AG04450 (cell line): ENCODE measurements at regions not wholly inside any gene's neighbourhood (a gene's known extent, or its start where the extent isn't known, plus 50 kb on each side); places are given as distances from the start of the nearest gene placed in this dataset.
A peak's percentile ranks its signal among the peaks of the same experiment; 100 is the strongest.

ENCODE experiments used
- CTCF ChIA-PET: fragments of 300-600, 350-600 bp; formaldehyde crosslinking; extraction: SDS; loops from one replicate; lab custom pipeline; 2022; ENCODE audit warnings: antibody characterized with exemption, inconsistent platforms; lab: Charles Lee
- POLR2A ChIA-PET: fragments of 350-600 bp; formaldehyde crosslinking; extraction: SDS; loops from one replicate; lab custom pipeline; 2021; ENCODE audit warnings: antibody characterized with exemption, inconsistent platforms; lab: Yijun Ruan, JAX
- DNase-seq: peaks from one replicate; pipeline ENCODE4 v3.0.0-alpha.2; 2011; ENCODE audit warnings: low read depth, low spot score
- H3K27ac ChIP-seq: one replicate; pipeline ENCODE4 v1.5.1; 2012; ENCODE audit warnings: low read depth, low read length, control low read depth
- H3K27me3 ChIP-seq: one replicate; pipeline ENCODE4 v1.6.0; 2012; ENCODE audit warnings: low read length; ENCODE audit not compliant: control insufficient read depth, insufficient read depth
- H3K4me3 ChIP-seq: 2 replicates; pipeline ENCODE4 v1.5.1; 2011; ENCODE audit warnings: mild to moderate bottlenecking, low read depth, low read length, control low read depth
- H3K9me3 ChIP-seq: 2 replicates; pipeline ENCODE4 v1.5.1; 2012; ENCODE audit warnings: low read length; ENCODE audit not compliant: control insufficient read depth, insufficient read depth
- TF ChIP-seq, protein P1 (sequence below): IDR thresholded peaks from 2 replicates; pipeline ENCODE4 v1.5.1; 2011; ENCODE audit warnings: low read depth, low read length, control low read depth, inconsistent platforms

DNA sequence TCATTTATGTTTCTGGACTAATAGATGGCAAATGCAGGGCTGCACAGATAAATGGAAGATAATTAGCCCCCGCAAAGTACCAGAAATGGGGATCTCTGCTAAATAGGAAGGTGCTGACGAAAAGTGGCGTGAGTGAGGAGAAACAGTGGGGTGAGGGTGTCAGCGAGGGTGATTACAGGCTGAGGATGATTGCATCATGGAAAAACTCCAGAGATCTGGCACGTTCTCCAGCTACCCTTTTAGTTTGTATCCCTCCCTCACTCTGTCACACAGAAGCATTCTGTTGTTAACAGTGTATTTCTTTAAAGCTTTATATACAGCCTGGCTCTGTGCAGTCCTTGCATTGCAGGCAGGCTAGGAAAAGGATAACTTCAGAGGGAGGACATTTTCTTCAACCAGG, 309.6 kb upstream of the DDX53 start:
- TF ChIP-seq, protein P1, sequence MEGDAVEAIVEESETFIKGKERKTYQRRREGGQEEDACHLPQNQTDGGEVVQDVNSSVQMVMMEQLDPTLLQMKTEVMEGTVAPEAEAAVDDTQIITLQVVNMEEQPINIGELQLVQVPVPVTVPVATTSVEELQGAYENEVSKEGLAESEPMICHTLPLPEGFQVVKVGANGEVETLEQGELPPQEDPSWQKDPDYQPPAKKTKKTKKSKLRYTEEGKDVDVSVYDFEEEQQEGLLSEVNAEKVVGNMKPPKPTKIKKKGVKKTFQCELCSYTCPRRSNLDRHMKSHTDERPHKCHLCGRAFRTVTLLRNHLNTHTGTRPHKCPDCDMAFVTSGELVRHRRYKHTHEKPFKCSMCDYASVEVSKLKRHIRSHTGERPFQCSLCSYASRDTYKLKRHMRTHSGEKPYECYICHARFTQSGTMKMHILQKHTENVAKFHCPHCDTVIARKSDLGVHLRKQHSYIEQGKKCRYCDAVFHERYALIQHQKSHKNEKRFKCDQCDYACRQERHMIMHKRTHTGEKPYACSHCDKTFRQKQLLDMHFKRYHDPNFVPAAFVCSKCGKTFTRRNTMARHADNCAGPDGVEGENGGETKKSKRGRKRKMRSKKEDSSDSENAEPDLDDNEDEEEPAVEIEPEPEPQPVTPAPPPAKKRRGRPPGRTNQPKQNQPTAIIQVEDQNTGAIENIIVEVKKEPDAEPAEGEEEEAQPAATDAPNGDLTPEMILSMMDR = no peak
- CTCF ChIA-PET = interaction anchor here (2.1 kb wide), 1 partner anchor 59 kb away, joined by 7 read pairs; no protein-coding TSS in a partner anchor
- Histone ChIP-seq H3K9me3 (no peaks in the 10 kb centered on the region), H3K27me3 (no peaks in the 10 kb centered on the region), H3K27ac (no peak overlapping the region), H3K4me3 (no peak overlapping the region)
- POLR2A ChIA-PET = no interaction called here
- DNase-seq = peak; percentile 4

DNA sequence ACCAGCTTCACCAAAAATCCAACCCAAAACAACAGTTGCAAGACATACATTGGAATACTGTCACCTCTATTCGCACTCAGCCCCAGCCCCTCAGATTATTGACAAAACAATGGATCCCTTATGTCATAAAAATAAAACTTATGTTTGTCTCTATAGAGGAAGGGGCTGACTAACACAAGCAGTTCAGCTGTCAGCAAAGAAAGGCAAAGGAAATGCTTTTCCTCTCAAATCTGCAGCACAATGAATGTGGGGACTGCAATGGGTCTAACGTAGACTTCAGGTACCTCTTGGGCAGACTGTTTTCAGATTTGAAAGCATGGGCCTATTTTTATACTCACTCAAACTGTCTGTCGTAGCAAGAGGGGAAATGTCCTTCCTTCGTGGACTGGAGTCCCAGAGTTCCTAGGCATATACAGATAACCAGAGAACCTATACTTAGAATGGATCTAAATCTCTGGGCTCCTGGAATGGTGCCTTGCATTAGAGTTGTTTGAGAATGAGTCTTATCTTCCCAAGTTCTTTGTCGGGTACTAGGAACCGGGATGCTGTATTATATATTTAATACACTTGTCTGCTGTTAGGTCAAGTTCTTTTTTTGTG, 307.7 kb upstream of the DDX53 start:
- no peaks in the 10 kb centered on the region for H3K9me3 ChIP-seq
- TF ChIP-seq, protein P1 = no peak
- no peak for DNase-seq
- no peak overlapping the region for H3K4me3 ChIP-seq
- no peaks in the 10 kb centered on the region for H3K27me3 ChIP-seq
- H3K27ac ChIP-seq = no peak overlapping the region
- ChIA-PET POLR2A (no interaction called here), CTCF (interaction anchor here (2.1 kb wide), 1 partner anchor 57 kb away, joined by 7 read pairs; no protein-coding TSS in a partner anchor)

GRCh38 chrX:22698151-22698550, 301.6 kb upstream of the DDX53 start:
- ChIA-PET CTCF (interaction anchor here (1.6 kb wide), 1 partner anchor 50 kb away, joined by 4 read pairs; no protein-coding TSS in a partner anchor), POLR2A (interaction anchor here (0.6 kb wide), 1 partner anchor 254 kb away, joined by 10 read pairs; no protein-coding TSS in a partner anchor)
- TF ChIP-seq, protein P1 = no peak

GRCh38 chrX:22699581-22700091, 300.1 kb upstream of the DDX53 start:
- TF ChIP-seq, protein P1 = no peak
- peak; percentile 84 for DNase-seq
- no peak overlapping the region for H3K4me3 ChIP-seq
- CTCF ChIA-PET = interaction anchor here (1.1 kb wide), 1 partner anchor 714 kb away, joined by 4 read pairs; no protein-coding TSS in a partner anchor
- POLR2A ChIA-PET = no interaction called here
- no peak overlapping the region for H3K27ac ChIP-seq
- no peaks in the 10 kb centered on the region for H3K27me3 ChIP-seq
- no peaks in the 10 kb centered on the region for H3K9me3 ChIP-seq

More at GRCh38 chrX:22698151-22698550, 301.6 kb upstream of the DDX53 start:
- H3K9me3 ChIP-seq = no peaks in the 10 kb centered on the region
- H3K27me3 ChIP-seq = no peaks in the 10 kb centered on the region
- H3K4me3 ChIP-seq = no peak overlapping the region
- no peak for DNase-seq
- no peak overlapping the region for H3K27ac ChIP-seq

DNA sequence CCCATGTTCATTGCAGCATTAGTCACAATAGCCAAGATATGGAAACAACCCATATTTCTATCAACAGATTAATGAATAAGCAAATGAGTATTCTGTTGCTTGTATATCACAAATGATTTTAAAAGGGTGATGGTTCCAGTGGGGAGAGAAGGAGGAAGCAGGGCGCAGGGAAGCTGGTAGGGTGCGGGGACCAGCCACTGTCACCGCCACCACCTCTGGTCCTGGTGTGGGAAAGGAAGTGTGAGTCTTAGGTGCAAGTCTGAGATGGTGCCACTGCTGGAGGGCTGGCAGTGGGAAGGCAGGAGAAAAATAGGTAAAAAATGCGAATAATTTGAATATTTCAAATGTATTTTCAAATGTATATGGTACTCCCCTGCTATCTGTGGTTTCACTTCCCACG, 286.8 kb upstream of the DDX53 start:
- no peaks in the 10 kb centered on the region for H3K9me3 ChIP-seq
- ChIA-PET POLR2A (no interaction called here), CTCF (no interaction called here)

More for the DNA sequence above, 286.8 kb upstream of the DDX53 start:
- TF ChIP-seq, protein P1 = no peak
- Histone ChIP-seq H3K4me3 (no peak overlapping the region), H3K27me3 (no peaks in the 10 kb centered on the region), H3K27ac (no peak overlapping the region)
- DNase-seq = no peak
